MM.1S (cell line): ENCODE measurements at regions not wholly inside any gene's neighbourhood (a gene's known extent, or its start where the extent isn't known, plus 50 kb on each side); places are given as distances from the start of the nearest gene placed in this dataset.

ENCODE experiments used
- EZH2 ChIP-seq: fragments of 300-600 bp; sonication (generic); optimal IDR thresholded peaks from 2 replicates; pipeline ENCODE3; 2017; ENCODE audit warnings: low read depth, mild to moderate bottlenecking, antibody characterized with exemption, low read length, mixed read lengths
- EZH2phosphoT487 ChIP-seq: fragments of 300-600 bp; sonication (generic); IDR thresholded peaks from 2 replicates; pipeline ENCODE4 v1.6.1; 2018; ENCODE audit warnings: antibody characterized with exemption, low read length
- TF ChIP-seq, protein P1 (sequence below): fragments of 300-600 bp; sonication (generic); IDR thresholded peaks from 2 replicates; pipeline ENCODE4 v1.5.1; 2016; ENCODE audit warnings: antibody characterized with exemption, low read length, mixed read lengths

DNA sequence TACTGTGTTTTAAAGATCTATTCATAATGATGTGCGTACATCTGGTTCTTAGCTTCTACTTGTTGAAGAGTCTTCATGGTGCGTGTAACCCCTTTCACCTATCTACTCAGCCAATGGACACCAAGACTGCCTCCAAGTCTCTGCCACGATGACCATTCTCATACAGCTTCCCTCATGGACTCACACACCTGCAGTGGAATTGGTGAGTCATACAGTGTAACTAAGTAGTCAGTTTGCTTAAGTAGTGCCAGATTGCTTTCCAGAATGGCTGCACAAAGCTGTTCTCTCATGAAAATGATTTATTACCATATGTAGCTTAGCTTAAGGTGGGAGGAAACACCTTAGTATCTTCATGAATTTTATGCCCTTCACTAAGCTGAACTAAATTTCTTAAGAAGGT, 112.3 kb downstream of the AKAP11 start:
- TF ChIP-seq, protein P1, sequence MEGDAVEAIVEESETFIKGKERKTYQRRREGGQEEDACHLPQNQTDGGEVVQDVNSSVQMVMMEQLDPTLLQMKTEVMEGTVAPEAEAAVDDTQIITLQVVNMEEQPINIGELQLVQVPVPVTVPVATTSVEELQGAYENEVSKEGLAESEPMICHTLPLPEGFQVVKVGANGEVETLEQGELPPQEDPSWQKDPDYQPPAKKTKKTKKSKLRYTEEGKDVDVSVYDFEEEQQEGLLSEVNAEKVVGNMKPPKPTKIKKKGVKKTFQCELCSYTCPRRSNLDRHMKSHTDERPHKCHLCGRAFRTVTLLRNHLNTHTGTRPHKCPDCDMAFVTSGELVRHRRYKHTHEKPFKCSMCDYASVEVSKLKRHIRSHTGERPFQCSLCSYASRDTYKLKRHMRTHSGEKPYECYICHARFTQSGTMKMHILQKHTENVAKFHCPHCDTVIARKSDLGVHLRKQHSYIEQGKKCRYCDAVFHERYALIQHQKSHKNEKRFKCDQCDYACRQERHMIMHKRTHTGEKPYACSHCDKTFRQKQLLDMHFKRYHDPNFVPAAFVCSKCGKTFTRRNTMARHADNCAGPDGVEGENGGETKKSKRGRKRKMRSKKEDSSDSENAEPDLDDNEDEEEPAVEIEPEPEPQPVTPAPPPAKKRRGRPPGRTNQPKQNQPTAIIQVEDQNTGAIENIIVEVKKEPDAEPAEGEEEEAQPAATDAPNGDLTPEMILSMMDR: no peak
- no peak for TF ChIP-seq EZH2
- no peak for TF ChIP-seq EZH2phosphoT487
